Lung (tissue), 11 donors: ENCODE measurements at regions not wholly inside any gene's neighbourhood (a gene's known extent, or its start where the extent isn't known, plus 50 kb on each side); places are given as distances from the start of the nearest gene placed in this dataset.

Experiments
- ATAC-seq: fragments of 200-7000 bp; cut with Tn5 transposase; one replicate; pipeline ENCODE4 v1.9.1; 2020; ENCODE audit warnings: moderate number of reproducible peaks; ENCODE audit not compliant: insufficient read depth, low FRiP score
- DNase-seq, 3 donors: peaks; one replicate each; pipeline ENCODE4 v3.0.0-alpha.2; 2013 to 2017
- H3K27ac ChIP-seq, 2 donors: one replicate each; pipeline ENCODE4 v1.5.1; 2013; ENCODE audit warnings: mild to moderate bottlenecking in 2 of 2, moderate library complexity in 2 of 2, control low read depth in 1 of 2, inconsistent platforms in 1 of 2, low read depth in 1 of 2, low read length in 1 of 2
- H3K27me3 ChIP-seq, 3 donors: one replicate each; pipeline ENCODE4 v1.5.1; 2013; ENCODE audit warnings: low read length in 2 of 3; ENCODE audit not compliant: control insufficient read depth in 3 of 3, insufficient read depth in 3 of 3
- H3K36me3 ChIP-seq, 4 donors: one replicate each; pipeline ENCODE4 v1.5.1; 2013; ENCODE audit warnings: low read length in 4 of 4, mild to moderate bottlenecking in 1 of 4, moderate library complexity in 1 of 4; ENCODE audit not compliant: control insufficient read depth in 4 of 4, insufficient read depth in 4 of 4
- H3K4me1 ChIP-seq, 5 donors: one replicate each; pipeline ENCODE4 v1.5.1; 2013; ENCODE audit warnings: low read length in 5 of 5, mild to moderate bottlenecking in 2 of 5, moderate library complexity in 1 of 5; ENCODE audit not compliant: control insufficient read depth in 5 of 5, insufficient read depth in 5 of 5
- H3K4me3 ChIP-seq: one replicate; pipeline ENCODE4 v1.5.1; 2013; ENCODE audit warnings: mild to moderate bottlenecking, control low read depth, moderate library complexity
- H3K9ac ChIP-seq, 2 donors: one replicate each; pipeline ENCODE4 v1.5.1; 2013; ENCODE audit warnings: low read length in 2 of 2, control low read depth in 1 of 2; ENCODE audit not compliant: insufficient read depth in 1 of 2
- H3K9me3 ChIP-seq, 4 donors: one replicate each; pipeline ENCODE4 v1.5.1; 2013; ENCODE audit warnings: low read length in 3 of 4, mild to moderate bottlenecking in 1 of 4, moderate library complexity in 1 of 4; ENCODE audit not compliant: control insufficient read depth in 4 of 4, insufficient read depth in 3 of 4
- WGBS, 2 donors: extraction: QIAGEN DNeasy Blood & Tissue Kit; methylation state at CpG; one replicate each; pipeline ENCODE4 v1.1.7; 2013; 5-methylcytosine and 5-hydroxymethylcytosine counted together
- TF ChIP-seq, protein P1 (sequence below): IDR thresholded peaks from 2 replicates; pipeline ENCODE4 v1.5.1; 2012; ENCODE audit warnings: mild to moderate bottlenecking; ENCODE audit errors: control extremely low read depth, extremely low read depth
- donor health status: control.
- donor health status: control.
- donor health status: Bipolar disorder and iron deficiency.
- donor health status: healthy.
- donor health status: DM: yes; HTN: yes; CAD: no.

- DNase-seq (no peak), ATAC-seq (no peak)
- Histone ChIP-seq H3K36me3 (no peaks in the 10 kb centered on the region), H3K4me1 (no peaks in the 10 kb centered on the region), H3K9me3 (no peaks in the 10 kb centered on the region), H3K4me3 (no peak overlapping the region), H3K9ac (no peak overlapping the region), H3K27ac (no peak overlapping the region), H3K27me3 (peaks cover 0 to 13% (median 0%) of the 10 kb centered on the region in 3 donors)
- TF ChIP-seq, protein P1, sequence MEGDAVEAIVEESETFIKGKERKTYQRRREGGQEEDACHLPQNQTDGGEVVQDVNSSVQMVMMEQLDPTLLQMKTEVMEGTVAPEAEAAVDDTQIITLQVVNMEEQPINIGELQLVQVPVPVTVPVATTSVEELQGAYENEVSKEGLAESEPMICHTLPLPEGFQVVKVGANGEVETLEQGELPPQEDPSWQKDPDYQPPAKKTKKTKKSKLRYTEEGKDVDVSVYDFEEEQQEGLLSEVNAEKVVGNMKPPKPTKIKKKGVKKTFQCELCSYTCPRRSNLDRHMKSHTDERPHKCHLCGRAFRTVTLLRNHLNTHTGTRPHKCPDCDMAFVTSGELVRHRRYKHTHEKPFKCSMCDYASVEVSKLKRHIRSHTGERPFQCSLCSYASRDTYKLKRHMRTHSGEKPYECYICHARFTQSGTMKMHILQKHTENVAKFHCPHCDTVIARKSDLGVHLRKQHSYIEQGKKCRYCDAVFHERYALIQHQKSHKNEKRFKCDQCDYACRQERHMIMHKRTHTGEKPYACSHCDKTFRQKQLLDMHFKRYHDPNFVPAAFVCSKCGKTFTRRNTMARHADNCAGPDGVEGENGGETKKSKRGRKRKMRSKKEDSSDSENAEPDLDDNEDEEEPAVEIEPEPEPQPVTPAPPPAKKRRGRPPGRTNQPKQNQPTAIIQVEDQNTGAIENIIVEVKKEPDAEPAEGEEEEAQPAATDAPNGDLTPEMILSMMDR, result no peak
- 72 to 93% methylated on average over 2 of the region's 2 CpGs for WGBS, 2 donors
Observed at GRCh38 chr2:216316743-216317142, 55.5 kb downstream of the MARCHF4 start.

- DNase-seq (no peak), ATAC-seq (no peak)
- Histone ChIP-seq H3K27me3 (peaks cover 0 to 13% (median 0%) of the 10 kb centered on the region in 3 donors), H3K4me3 (no peak overlapping the region), H3K9ac (no peak overlapping the region), H3K4me1 (no peaks in the 10 kb centered on the region), H3K9me3 (no peaks in the 10 kb centered on the region), H3K36me3 (no peaks in the 10 kb centered on the region), H3K27ac (no peak overlapping the region)
- 46 to 55% methylated on average over 19 of the region's 19 CpGs for WGBS, 2 donors
- TF ChIP-seq, protein P1, result no peak
Observed at GRCh38 chr2:216315802-216316603, 56.3 kb downstream of the MARCHF4 start.

DNA sequence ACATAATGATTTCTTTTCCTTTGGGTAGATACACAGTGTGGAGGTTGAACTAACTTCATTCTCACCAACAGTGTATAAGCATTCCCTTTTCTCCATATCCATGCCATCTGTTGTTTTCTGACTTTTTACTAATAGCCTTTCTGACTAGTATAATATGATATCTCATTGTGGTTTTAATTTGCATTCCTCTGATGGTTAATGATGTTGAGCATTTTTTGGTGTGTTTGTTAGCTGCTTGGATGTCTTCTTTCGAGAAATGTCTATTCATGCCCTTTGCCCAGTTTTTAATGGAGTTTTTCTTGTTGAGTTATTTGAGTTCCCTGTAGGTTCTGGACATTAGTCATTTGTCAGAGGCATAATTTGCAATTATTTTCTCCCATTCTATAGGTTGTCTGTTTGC is 59.8 kb downstream of the MARCHF4 start:
- WGBS, 2 donors, result 88 to 93% methylated on average over 1 of the region's 1 CpG
- Histone ChIP-seq H3K4me3 (no peak overlapping the region), H3K9me3 (no peaks in the 10 kb centered on the region), H3K36me3 (no peaks in the 10 kb centered on the region), H3K4me1 (peaks cover 0 to 4% (median 0%) of the 10 kb centered on the region in 5 donors), H3K27me3 (peaks cover 0 to 13% (median 0%) of the 10 kb centered on the region in 3 donors), H3K27ac (no peak overlapping the region), H3K9ac (no peak overlapping the region)
- TF ChIP-seq, protein P1, result no peak
- ATAC-seq (no peak), DNase-seq (no peak)

DNA sequence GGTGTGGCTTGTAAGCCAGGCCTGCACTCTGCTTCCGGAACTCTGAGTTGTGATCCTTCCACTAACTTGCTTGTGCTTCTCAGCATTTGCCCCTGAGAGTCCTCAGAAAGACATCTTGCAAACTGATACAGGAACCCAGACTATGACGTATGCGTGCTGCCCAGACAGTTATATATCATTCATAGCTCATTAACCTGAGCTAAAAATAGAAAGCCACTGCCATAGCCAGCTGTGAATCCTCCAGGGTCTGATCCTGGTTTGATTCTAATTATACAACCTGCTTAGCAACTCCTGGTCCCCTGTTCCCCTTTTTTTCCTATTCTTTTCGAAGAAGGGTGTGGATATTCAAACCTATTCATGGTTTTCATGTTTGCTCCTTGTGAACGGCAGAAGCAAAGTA is 63.7 kb downstream of the MARCHF4 start:
- TF ChIP-seq, protein P1, result no peak
- H3K9me3 ChIP-seq, result no peaks in the 10 kb centered on the region
- no peak overlapping the region for H3K4me3 ChIP-seq
- H3K27ac ChIP-seq, result no peak overlapping the region
- peaks cover 0 to 4% (median 0%) of the 10 kb centered on the region in 5 donors for H3K4me1 ChIP-seq
- DNase-seq (no peak), ATAC-seq (no peak)
- H3K36me3 ChIP-seq, result no peaks in the 10 kb centered on the region
- H3K27me3 ChIP-seq, result peaks cover 0 to 6% (median 0%) of the 10 kb centered on the region in 3 donors
- no peak overlapping the region for H3K9ac ChIP-seq
- WGBS, 2 donors, result 74 to 75% methylated on average over 5 of the region's 5 CpGs
